ENCODE measurements at regions not wholly inside any gene's neighbourhood (a gene's known extent, or its start where the extent isn't known, plus 50 kb on each side); places are given as distances from the start of the nearest gene placed in this dataset.

DNA sequence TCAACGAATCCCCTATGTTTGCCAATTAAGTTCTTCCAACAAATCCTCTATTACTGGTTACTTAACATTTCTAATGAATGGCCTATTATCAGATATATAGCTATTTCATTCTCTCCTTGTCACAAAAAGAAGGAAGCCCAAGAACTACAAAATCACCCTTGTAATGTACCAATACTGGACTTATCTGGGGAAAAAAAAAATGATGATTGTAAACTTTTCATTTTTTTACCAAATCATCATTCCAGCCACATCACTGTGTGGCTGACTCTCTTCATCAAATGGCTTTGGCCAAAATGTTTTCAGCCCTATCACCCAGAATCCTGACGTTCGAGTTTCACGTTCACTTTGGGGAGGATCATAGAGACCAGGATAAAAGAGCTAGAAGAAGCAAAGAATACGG is 216.7 kb downstream of the ACTL7B start:
- TF ChIP-seq, protein P1, sequence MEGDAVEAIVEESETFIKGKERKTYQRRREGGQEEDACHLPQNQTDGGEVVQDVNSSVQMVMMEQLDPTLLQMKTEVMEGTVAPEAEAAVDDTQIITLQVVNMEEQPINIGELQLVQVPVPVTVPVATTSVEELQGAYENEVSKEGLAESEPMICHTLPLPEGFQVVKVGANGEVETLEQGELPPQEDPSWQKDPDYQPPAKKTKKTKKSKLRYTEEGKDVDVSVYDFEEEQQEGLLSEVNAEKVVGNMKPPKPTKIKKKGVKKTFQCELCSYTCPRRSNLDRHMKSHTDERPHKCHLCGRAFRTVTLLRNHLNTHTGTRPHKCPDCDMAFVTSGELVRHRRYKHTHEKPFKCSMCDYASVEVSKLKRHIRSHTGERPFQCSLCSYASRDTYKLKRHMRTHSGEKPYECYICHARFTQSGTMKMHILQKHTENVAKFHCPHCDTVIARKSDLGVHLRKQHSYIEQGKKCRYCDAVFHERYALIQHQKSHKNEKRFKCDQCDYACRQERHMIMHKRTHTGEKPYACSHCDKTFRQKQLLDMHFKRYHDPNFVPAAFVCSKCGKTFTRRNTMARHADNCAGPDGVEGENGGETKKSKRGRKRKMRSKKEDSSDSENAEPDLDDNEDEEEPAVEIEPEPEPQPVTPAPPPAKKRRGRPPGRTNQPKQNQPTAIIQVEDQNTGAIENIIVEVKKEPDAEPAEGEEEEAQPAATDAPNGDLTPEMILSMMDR (IDR thresholded peaks at IDR 0.05) = no peak
- TF ChIP-seq POLR2A (IDR thresholded peaks at IDR 0.05) = no peak
- no peak for TF ChIP-seq POLR2AphosphoS5 (IDR thresholded peaks at IDR 0.05)
